CD14-positive monocyte (primary cell): ENCODE measurements at regions not wholly inside any gene's neighbourhood (a gene's known extent, or its start where the extent isn't known, plus 50 kb on each side); places are given as distances from the start of the nearest gene placed in this dataset.

ENCODE experiments used
- DNase-seq, 3 donors: peaks; one replicate each; pipeline ENCODE4 v3.0.0-alpha.2; 2011 to 2022
- H2AFZ ChIP-seq: 2 replicates; pipeline ENCODE4 v1.6.0; 2012; ENCODE audit warnings: mild to moderate bottlenecking, low read depth, low read length, inconsistent platforms; ENCODE audit not compliant: insufficient read depth, poor library complexity, severe bottlenecking
- H3K27ac ChIP-seq, 2 donors: 1 replicate in 1 of 2; 2 replicates in 1 of 2; pipeline ENCODE4 v1.5.1; 2012 to 2013; ENCODE audit warnings: low read length in 2 of 2, control low read depth in 1 of 2, inconsistent platforms in 1 of 2, low read depth in 1 of 2, mild to moderate bottlenecking in 1 of 2
- H3K27me3 ChIP-seq, 2 donors: one replicate each; pipeline versions ENCODE4 v1.6.0 to v1.6.1; 2011 to 2013; ENCODE audit warnings: low read length in 2 of 2; ENCODE audit not compliant: control insufficient read depth in 2 of 2, insufficient read depth in 2 of 2
- H3K36me3 ChIP-seq, 2 donors: replicated peaks in 1 of 2; 1 replicate in 1 of 2; 2 replicates in 1 of 2; pipeline versions ENCODE4 v1.5.1 to v1.6.1; 2012 to 2013; ENCODE audit warnings: low read length in 2 of 2, control low read depth in 1 of 2, inconsistent platforms in 1 of 2, mild to moderate bottlenecking in 1 of 2; ENCODE audit not compliant: insufficient read depth in 2 of 2, control insufficient read depth in 1 of 2
- H3K4me1 ChIP-seq, 2 donors: 1 replicate in 1 of 2; 2 replicates in 1 of 2; pipeline versions ENCODE4 v1.5.1 to v1.6.1; 2012 to 2013; ENCODE audit warnings: low read length in 2 of 2, control low read depth in 1 of 2, inconsistent platforms in 1 of 2, mild to moderate bottlenecking in 1 of 2, moderate library complexity in 1 of 2; ENCODE audit not compliant: insufficient read depth in 2 of 2, control insufficient read depth in 1 of 2
- H3K4me2 ChIP-seq: replicated peaks from 2 replicates; pipeline ENCODE3; 2012; ENCODE audit warnings: low read length, moderate library complexity, mild to moderate bottlenecking; ENCODE audit not compliant: poor library complexity, severe bottlenecking; ENCODE audit errors: extremely low read depth
- H3K4me3 ChIP-seq, 3 experiments: fragments of 200-600 bp in 1 of 3; sonication (generic) in 1 of 3; replicated peaks in 1 of 3; 1 replicate in 2 of 3; 2 replicates in 1 of 3; pipeline ENCODE4 v1.5.1; 2011 to 2013; ENCODE audit warnings: low read length in 3 of 3, mild to moderate bottlenecking in 3 of 3, control low read depth in 2 of 3, low read depth in 2 of 3, inconsistent platforms in 1 of 3, moderate library complexity in 1 of 3
- H3K79me2 ChIP-seq: 2 replicates; pipeline ENCODE4 v1.6.0; 2012; ENCODE audit warnings: mild to moderate bottlenecking, control low read depth, inconsistent platforms, low read length, moderate library complexity; ENCODE audit not compliant: insufficient read depth
- H3K9ac ChIP-seq: 2 replicates; pipeline ENCODE4 v1.6.0; 2017; ENCODE audit warnings: low read length, mild to moderate bottlenecking; ENCODE audit not compliant: insufficient read depth, poor library complexity, severe bottlenecking
- H3K9me3 ChIP-seq, 2 donors: replicated peaks in 1 of 2; 1 replicate in 1 of 2; 2 replicates in 1 of 2; pipeline versions ENCODE4 v1.5.1 to v1.6.1; 2012 to 2013; ENCODE audit warnings: low read length in 2 of 2, control low read depth in 1 of 2; ENCODE audit not compliant: control insufficient read depth in 1 of 2, insufficient read depth in 1 of 2
- H4K20me1 ChIP-seq: 2 replicates; pipeline ENCODE4 v1.6.0; 2012; ENCODE audit warnings: mild to moderate bottlenecking, low read length, control low read depth, moderate library complexity; ENCODE audit not compliant: insufficient read depth
- H3K27ac Mint-ChIP-seq, 7 donors: one replicate each; pipeline ENCODE4 v1.8.0; 2020; ENCODE audit warnings: mild to moderate bottlenecking in 7 of 7, mixed read lengths in 7 of 7, moderate library complexity in 6 of 7, inconsistent platforms in 2 of 7
- H3K27me3 Mint-ChIP-seq, 3 donors: one replicate each; pipeline ENCODE4 v1.8.0; 2021 to 2022; ENCODE audit warnings: low read depth in 3 of 3, mild to moderate bottlenecking in 3 of 3, mixed read lengths in 3 of 3, moderate library complexity in 3 of 3, inconsistent platforms in 1 of 3
- H3K36me3 Mint-ChIP-seq, 2 donors: one replicate each; pipeline ENCODE4 v1.8.0; 2020; ENCODE audit warnings: mixed read lengths in 2 of 2, inconsistent platforms in 1 of 2, mild to moderate bottlenecking in 1 of 2
- H3K4me1 Mint-ChIP-seq: one replicate; pipeline ENCODE4 v1.8.0; 2020; ENCODE audit warnings: mild to moderate bottlenecking, mixed read lengths
- H3K4me3 Mint-ChIP-seq, 2 donors: one replicate each; pipeline ENCODE4 v1.8.0; 2020; ENCODE audit warnings: mild to moderate bottlenecking in 2 of 2, mixed read lengths in 2 of 2, moderate library complexity in 1 of 2
- H3K9me3 Mint-ChIP-seq, 7 donors: one replicate each; pipeline ENCODE4 v1.8.0; 2020 to 2022; ENCODE audit warnings: mixed read lengths in 7 of 7, mild to moderate bottlenecking in 6 of 7, moderate library complexity in 6 of 7, inconsistent platforms in 2 of 7
- WGBS: methylation state at CpG from one replicate; pipeline ENCODE4 v1.1.5; 2013; ENCODE audit warnings: missing lambda C conversion rate; ENCODE audit not compliant: insufficient coverage; 5-methylcytosine and 5-hydroxymethylcytosine counted together
- intact Hi-C, 2 donors: fragments of 100-400 bp; cut with micrococcal nuclease; formaldehyde crosslinking; loops; one replicate each; pipeline versions ENCODE4 v1.15.0 to v1.15.1; 2023
- TF ChIP-seq, protein P1 (sequence below): fragments of 200-600 bp; IDR thresholded peaks from one replicate; pipeline ENCODE4 v1.8.0; 2022; ENCODE audit warnings: antibody characterized with exemption, mild to moderate bottlenecking

DNA sequence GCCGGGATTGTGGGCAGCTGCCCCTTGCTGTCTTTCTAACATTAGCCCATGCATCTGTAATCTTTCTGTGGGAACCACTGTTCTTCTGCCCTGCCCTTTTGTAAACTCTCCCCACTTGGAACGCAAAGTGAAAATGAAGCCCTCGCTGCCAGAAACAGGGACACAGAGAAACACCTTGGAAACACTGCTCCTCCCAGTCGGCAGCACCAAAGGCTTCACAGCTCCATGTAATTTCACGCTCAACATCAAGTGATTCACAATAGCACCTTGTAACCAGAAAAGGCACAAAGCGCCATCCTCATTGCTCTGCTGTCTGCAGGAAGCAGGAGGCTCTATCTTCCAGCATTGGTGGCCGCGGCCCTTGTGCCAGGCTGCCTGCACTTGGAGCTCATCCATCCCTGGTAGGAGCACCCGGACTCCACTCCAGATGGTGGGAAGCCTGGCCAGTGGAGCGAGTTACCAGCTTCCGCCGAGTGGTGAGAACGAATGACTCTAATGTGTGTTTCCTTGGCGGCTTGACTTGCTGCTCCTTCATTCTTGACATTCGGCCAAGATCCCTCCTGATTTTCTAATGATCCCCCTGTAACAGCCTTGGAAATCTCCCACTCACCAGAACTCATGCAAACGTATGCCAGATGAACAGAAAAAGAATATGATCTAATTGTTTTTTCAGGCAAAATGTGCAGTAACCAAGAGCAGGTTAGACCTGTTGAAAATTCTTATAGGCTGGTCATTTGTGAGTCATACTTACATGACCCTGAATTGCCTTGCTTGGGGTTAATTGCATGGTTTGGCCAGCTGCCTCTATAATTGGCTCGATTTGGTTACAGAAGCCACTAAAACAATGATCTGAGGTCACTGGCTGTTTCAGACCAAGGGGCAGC lies 169.1 kb upstream of the CDYL start:
- intact Hi-C loops = no loop called here
- Histone ChIP-seq H3K4me2 (no peak overlapping the region), H3K27ac (no peak overlapping the region), H4K20me1 (no peaks in the 10 kb centered on the region), H3K9me3 (no peaks in the 10 kb centered on the region), H3K36me3 (no peaks in the 10 kb centered on the region), H3K4me1 (peaks cover 14 to 22% of the 10 kb centered on the region in 2 donors), H3K9ac (no peak overlapping the region), H3K4me3 (no peak overlapping the region), H2AFZ (no peak overlapping the region), H3K79me2 (no peaks in the 10 kb centered on the region), H3K27me3 (no peaks in the 10 kb centered on the region)
- H3K9me3 Mint-ChIP-seq = peaks cover 0 to 6% (median 2%) of the 10 kb centered on the region in 7 donors
- H3K4me1 Mint-ChIP-seq = peaks cover 24% of the 10 kb centered on the region
- DNase-seq = no peak
- TF ChIP-seq, protein P1, sequence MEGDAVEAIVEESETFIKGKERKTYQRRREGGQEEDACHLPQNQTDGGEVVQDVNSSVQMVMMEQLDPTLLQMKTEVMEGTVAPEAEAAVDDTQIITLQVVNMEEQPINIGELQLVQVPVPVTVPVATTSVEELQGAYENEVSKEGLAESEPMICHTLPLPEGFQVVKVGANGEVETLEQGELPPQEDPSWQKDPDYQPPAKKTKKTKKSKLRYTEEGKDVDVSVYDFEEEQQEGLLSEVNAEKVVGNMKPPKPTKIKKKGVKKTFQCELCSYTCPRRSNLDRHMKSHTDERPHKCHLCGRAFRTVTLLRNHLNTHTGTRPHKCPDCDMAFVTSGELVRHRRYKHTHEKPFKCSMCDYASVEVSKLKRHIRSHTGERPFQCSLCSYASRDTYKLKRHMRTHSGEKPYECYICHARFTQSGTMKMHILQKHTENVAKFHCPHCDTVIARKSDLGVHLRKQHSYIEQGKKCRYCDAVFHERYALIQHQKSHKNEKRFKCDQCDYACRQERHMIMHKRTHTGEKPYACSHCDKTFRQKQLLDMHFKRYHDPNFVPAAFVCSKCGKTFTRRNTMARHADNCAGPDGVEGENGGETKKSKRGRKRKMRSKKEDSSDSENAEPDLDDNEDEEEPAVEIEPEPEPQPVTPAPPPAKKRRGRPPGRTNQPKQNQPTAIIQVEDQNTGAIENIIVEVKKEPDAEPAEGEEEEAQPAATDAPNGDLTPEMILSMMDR = no peak
- H3K4me3 Mint-ChIP-seq = no peak overlapping the region
- H3K27me3 Mint-ChIP-seq = peaks cover 4 to 10% (median 6%) of the 10 kb centered on the region in 3 donors
- no peaks in the 10 kb centered on the region for H3K36me3 Mint-ChIP-seq
- no peak overlapping the region for H3K27ac Mint-ChIP-seq
- WGBS = 91% methylated on average over 13 of the region's 17 CpGs

DNA sequence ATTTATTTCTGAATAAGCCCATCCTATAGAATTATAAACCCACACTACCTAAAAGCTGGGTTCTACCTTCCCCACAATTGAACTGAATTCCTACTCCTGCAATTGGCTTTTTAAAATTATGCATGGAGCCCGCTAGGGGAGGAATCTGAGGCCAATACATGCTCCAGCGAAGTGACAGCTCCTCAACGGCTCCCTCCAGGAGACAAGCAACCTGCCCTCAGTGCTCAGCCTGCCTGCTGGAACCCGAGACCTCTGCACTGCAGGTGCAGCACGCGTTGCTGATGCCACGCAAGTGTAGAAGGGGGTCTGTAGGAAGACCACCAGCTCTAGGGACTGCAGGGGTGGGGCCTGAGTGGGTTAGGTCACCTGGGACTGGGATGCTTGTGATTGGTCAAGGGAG lies 170.2 kb upstream of the CDYL start:
- no peak overlapping the region for H3K4me2 ChIP-seq
- Mint-ChIP-seq H3K36me3 (no peaks in the 10 kb centered on the region), H3K4me3 (no peak overlapping the region), H3K9me3 (peaks cover 1 to 4% (median 2%) of the 10 kb centered on the region in 7 donors), H3K27me3 (peaks cover 4 to 6% (median 6%) of the 10 kb centered on the region in 3 donors), H3K27ac (no peak overlapping the region), H3K4me1 (peaks cover 26% of the 10 kb centered on the region)
- no peak overlapping the region for H3K4me3 ChIP-seq
- intact Hi-C loops = no loop called here
- no peaks in the 10 kb centered on the region for H3K79me2 ChIP-seq
- no peaks in the 10 kb centered on the region for H3K36me3 ChIP-seq
- no peak overlapping the region for H3K9ac ChIP-seq
- no peak for DNase-seq
- no peak overlapping the region for H2AFZ ChIP-seq
- no peaks in the 10 kb centered on the region for H4K20me1 ChIP-seq
- no peaks in the 10 kb centered on the region for H3K9me3 ChIP-seq
- TF ChIP-seq, protein P1 = no peak
- peaks cover 16 to 25% of the 10 kb centered on the region in 2 donors for H3K4me1 ChIP-seq
- no peaks in the 10 kb centered on the region for H3K27me3 ChIP-seq
- H3K27ac ChIP-seq = no peak overlapping the region
- 98% methylated on average over 4 of the region's 7 CpGs for WGBS
